GM19238 (cell line): ENCODE measurements at regions not wholly inside any gene's neighbourhood (a gene's known extent, or its start where the extent isn't known, plus 50 kb on each side); places are given as distances from the start of the nearest gene placed in this dataset.
A peak's percentile ranks its signal among the peaks of the same experiment; 100 is the strongest.

Experiments
- DNase-seq: peaks from one replicate; pipeline ENCODE4 v3.0.0; 2011; ENCODE audit warnings: low spot score; ENCODE audit not compliant: insufficient read length

DNA sequence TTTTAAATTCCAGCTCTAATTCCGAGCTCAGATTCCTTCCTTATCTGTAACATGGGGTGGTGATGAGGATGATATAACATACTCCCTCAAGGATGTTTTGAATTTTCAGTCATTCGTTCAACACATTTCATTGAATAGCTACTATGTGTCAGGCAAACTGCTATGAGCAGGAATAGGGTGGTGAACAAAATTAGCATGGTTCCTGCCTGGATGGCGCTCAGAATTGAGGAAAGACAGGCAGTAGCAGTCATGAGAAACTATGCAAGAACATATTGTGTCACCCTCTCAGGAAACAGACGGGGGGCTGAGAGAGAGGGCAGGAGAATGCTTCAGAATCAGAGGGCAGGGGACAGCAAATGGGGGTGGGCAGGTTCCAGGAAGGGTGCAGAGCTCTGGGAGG lies 265.2 kb downstream of the NSG2 start:
- no peak for DNase-seq

DNA sequence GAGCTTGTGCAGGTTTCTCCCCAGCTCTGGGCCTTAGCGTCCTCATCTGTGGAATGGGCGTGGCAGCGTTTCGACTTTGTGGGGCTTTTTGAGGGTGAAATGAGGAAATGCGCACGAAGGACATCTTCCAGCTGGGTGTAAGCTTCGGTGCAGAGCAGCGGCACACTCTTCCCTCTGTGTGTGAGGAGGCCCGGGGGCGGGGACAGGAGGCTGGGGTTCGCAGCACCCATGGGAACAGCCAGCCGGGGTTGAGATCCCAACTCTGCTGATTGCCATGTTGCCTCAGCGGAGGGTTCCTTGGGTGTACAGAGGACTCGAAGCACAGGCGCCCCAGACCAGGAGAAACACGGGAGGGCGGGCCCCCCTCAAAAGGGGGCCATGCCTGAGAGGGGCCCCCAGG lies 265.6 kb downstream of the NSG2 start:
- DNase-seq: no peak

DNA sequence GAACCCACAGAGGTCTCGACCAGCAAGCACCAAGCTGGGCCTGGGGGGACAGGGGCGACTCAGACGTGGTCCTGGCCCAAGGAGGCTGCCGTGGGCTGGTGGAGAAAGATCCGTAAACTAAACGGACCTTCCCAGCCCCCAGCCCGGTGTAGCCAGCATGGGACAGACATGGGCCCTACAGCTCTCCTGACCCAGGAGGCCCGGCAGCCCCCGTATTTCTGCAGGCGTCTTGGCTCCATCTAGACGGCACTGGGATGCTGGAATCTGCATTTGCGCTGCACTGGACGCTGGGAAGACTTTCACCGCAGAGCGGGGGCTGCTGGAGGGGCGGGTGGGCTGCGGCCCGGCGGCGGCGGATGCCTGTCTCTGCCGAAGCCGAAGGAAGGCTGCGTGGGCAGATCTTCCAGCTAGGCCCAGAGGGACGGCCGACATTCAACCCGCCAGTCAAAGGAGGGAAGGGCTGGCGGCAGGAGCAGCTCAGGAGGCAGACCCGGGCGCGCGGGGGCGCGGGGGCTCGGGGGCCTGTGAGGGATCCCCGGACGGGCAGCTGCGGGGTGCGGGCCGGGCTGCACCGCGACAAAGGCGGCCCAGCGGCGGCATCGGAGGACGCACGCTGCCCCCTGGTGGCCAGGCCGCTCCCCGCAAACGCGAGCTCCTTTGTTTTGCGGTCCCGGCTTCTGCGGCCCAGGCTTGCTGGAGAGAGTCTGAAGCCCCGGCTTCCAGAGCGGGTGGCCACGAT lies 266.2 kb downstream of the NSG2 start:
- DNase-seq: peak; percentile 65

DNA sequence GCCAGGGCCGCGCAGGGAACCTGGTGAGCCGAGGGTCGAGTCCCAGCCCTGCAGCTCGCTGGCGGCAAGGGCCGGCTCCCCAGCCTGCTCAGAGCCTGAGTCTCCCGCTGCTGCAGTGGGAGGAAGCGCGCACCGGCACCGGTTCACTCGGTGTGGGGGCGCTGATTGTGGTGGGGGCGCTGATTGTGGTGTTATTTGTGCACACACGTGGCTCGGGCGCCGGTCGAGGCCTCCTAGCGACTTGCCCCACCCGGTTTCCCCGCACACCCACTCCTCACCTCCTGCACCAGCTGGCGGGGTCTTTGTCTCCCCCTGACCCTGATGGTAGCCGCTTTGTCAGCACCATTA lies 266.7 kb downstream of the NSG2 start:
- DNase-seq: no peak

DNA sequence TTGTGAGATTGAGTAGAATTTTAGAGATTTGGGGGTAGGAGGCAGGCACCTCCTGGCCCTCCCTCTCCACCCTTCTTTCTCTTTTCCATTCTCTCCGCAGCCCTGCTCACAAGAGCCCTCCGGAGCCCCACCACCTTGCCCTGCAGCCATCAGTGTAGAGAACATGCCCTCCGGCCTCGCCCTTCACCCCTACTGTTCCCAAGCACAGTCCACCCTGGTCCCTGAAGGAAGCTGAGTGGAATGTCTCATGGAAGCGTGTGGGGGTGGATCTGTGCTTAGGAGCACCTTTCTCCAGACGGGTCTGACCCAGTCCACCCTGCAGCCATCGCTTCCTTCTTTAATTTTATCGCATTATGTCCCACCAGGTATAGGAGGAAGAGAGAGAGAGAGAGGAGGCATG lies 267.1 kb downstream of the NSG2 start:
- no peak for DNase-seq

DNA sequence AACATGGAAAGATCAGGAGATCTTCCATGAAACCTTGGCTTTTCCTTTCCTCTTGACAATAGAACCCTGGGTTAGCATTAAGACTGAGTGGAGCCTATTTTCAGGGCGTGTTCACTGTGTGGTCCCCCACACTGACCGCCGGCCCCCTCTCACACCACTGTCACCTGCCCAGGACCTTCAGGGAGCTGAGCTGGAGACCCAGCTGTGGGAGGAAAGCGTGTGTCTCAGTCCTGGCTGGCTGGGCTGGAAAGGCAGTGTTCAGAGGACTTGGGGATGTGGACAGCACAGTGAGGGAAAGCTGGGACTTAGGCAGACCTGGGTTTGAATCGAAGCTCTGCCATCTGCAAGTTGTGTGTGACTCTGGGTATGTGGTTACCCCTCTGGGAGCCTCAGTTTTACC lies 268.1 kb downstream of the NSG2 start:
- DNase-seq: no peak

DNA sequence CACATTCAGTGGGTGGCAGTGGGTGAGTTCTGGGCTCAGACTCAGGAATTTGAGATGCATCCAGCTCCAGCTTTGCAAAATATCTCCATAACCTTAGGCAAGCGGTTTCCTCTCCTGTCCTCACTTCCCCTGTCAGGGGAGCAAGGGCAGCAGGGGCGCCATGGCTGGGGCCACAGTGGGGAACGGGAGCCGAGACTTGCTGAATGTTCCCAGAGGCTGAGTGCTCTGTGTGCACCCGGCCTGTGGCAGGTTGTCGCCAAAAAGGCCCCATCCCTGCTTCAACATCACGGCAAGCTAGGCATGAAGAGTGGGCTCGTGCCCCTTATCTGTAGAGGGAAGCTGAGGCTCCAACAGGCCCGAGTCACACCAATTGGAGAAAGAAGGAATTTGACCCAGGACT lies 268.8 kb downstream of the NSG2 start:
- no peak for DNase-seq

DNA sequence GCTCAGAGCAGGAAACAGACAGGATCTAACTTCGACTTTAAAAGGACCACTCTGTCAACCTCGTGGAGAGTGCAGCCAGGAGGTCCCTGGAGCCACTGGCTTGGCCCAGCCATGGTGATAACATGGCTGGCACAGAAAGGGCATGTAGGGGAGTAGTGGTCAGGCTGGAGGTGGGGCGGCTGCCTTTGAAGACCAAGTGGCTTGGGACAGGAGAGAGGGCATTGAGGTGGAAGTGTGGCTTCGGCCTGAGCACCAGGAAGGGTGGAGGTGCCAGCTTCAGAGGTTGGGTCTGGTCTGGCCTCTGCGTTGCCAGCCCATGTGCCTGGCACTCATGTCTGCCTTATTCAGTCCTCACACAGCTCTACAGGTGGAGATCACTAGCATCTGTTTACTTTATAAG lies 270.0 kb downstream of the NSG2 start:
- no peak for DNase-seq

DNA sequence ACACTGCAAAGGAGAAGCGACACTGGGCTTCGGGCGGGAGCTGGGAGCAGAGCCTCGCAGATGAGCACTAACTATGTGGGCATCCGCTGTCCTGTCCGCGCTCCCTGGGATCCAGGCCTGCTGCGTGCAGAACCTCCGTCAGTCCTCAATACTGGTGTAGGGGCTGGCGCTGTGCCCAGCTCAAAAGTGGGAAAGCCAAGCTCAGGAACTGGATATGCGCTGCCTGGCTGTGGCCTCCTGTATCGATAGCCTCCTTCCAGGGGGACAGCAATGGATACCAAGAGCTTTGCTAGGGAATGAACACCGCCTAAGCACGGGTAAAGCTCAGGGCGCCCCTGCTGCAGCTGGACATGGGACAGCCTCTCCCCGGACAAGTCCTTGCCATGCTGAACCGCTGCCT lies 270.4 kb downstream of the NSG2 start:
- no peak for DNase-seq

DNA sequence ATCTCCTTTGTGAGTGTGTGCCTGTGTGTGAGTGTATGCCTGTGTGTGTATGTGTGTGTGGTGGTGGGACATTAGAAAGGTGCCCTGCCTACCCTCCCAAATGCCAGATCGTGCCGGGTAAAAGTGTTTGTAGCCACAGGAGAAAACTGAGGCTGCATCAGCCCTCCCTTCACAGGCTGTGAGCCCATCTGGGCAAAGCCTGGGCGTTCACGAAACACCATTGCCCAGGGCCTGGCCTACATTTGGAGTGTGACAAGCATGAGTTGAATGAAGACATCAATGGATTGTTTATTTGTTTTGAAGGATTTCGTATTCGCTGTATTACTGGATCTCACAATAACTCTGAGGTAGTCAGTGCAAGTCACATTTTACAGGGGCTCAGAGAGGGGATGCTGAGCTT lies 270.8 kb downstream of the NSG2 start:
- no peak for DNase-seq

DNA sequence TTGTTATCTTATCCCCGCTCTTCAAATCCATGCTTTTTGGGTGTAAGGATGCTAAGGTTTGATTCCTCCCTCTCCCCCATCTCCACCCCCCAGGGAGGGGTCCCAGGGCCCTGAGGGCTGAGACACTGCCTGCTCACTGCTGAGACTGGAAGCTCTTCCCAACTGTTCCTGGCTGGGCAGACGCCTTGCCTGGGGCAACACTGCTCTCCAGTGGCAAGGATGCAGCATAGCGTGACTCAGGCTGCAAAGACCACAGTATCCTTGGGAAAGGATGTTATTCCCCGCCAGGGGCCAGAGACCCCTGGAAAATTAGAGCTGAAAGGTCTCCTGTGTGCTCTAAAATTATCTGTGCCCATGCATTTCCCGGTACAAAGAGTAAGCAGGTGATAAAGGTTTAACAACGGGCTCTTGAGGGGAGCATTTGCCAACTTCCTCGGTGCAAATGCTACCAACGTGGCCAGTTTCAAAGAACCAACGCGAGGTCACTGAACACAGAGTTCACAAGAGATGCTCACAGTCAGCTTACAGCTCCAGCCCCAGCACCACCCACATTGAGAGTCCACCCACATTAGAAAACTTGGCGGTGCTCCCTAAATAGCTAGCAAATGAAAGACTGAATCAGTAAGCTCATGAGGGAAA lies 271.9 kb downstream of the NSG2 start:
- DNase-seq: no peak

DNA sequence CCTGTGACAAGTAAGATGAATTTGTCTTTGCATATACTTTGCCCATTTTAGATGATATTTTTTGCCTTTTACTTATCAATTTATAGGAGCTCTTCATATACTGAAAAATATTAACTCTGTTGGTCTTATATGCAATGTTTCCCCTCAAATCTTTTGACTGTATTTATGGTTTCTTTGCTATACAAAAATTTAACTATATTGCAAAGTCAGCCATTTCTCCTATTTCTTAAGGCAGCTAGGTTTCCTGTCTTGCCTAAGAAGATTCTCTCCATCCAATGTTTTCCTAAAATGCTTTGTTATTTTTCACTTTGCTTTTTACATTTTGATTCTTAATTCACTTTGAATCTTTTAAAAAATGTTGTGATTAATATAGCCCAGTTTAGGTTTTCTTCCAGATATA lies 273.1 kb downstream of the NSG2 start:
- DNase-seq: no peak

DNA sequence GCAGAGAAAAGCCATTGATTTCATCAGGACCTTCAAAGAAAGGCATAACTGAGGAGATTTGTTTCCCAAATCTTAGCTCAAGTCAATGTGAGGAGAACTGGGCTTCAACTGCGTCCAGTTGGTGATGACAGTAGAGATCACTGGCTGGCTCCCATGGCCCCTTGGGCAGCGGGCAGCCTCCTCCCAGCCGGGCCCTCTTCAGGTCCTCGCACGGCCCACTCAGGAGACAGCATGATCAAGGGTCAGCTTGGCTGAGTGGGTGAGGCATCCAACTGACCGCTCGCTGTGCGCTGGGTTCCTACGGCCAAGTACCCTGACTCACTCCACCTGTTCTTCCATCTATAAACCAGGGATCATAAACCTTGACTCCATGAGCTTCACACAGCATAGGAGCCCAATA lies 274.0 kb downstream of the NSG2 start:
- no peak for DNase-seq

DNA sequence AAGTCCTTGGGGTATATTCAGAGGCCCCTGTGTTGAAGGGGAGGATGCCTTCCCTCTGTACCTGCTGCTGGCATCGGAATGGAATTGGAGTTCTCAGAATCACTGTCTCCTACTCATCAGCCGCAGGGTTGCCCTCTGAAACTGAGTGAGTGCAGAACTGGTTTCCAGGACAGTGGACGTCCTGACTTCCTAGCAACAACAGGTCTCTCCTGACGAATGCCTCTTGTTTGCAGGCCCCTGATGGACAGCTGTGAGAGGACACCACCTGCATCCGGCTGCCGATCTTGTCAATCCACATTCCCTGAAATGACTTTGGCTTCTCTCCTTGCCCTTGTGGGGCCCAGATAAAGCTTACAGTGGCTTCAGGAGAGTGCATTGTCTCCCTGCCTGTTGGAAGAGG lies 274.5 kb downstream of the NSG2 start:
- DNase-seq: no peak

DNA sequence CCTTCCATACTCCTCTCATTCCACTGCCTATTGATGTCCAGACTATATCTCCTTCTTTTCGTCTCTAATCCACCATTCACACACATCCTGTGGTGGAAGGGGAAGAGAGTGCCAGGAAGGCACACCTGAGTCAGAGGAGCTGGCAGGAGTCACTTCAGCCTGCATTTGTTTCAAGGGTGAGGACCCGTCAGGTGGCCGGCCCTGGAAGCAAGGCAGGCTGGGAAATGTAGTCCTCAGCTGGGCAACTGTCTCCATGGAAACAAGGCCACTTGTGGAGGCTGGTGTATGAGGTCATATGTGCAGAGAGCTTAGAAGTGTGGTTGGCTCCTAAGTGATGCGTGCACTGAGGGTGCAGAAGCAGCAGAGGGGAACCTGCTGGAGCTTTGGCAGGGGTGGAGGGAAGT lies 278.4 kb downstream of the NSG2 start:
- peak; percentile 32 for DNase-seq

DNA sequence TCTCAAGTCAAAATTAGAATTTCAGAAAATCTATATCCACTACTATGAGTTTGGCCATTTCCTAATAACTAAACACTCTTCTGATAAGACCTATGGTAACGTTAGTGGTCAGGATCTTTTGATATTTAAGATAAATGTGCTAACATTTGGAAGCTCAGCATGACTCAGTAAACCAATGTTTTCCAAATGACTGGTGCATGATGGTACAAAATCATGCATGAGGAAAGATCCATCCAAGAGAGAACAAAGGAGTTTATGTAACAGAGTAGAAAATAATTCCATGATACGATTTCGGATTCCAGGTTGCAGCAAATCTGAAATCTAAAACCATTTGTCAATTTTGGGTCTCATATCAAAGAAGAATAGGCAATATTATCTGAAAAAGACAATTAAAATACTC lies 279.2 kb downstream of the NSG2 start:
- DNase-seq: no peak

DNA sequence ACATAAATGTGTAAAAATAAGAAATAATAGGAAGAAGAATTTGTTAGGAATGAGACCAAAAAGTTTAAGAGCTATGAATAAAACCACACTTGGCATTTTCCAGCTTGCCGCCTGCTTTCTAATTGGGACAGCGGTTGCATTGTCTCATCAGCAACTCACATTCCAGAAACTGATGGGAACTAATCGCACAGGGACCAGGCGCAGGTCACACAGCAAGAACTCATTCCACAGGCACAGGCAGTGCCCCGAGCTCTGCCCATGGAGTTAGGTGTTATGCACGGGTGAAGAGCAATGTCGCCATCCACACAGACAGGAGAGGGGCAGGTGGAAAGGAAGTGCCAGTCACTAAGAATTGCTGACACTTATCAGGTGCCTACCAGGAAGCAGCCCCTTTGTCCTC lies 279.9 kb downstream of the NSG2 start:
- no peak for DNase-seq

DNA sequence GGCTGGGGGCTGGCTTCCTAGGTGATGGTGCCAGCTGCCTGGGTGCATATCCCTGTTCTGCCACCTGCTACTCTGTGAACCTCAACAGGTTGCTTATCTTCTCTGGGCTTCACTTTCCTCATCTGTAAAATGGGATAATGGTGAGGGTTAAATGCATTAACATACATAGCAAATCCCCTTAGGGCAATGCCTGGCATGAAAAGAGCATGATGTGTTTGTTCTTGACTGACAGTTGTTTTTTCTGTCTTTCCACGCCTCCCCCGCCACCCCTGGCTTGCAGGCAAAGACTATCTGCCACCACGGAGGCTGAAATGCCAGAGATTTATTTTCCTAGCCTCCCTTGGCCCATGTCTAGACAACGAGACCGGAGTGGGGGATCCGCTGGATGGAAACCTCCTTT lies 280.5 kb downstream of the NSG2 start:
- DNase-seq: no peak

DNA sequence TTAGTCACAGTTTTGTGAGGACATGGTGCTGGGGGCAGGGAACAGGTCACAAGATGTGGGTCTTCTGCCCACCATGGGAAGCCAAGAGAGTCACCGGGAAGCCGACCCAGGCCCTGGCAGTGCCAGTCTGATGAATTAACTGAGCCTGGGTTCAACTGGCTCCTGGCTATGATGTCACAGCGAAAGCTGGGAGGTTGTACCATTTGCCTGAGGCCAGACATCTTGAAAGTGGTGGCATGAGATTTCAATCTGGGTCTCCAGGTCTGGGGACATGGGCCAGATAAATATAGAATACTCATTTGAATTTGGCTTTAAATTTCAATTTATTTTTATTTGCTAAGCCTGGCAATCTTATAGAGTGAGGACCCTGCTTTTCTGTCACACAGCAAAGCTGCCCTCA lies 280.9 kb downstream of the NSG2 start:
- no peak for DNase-seq

DNA sequence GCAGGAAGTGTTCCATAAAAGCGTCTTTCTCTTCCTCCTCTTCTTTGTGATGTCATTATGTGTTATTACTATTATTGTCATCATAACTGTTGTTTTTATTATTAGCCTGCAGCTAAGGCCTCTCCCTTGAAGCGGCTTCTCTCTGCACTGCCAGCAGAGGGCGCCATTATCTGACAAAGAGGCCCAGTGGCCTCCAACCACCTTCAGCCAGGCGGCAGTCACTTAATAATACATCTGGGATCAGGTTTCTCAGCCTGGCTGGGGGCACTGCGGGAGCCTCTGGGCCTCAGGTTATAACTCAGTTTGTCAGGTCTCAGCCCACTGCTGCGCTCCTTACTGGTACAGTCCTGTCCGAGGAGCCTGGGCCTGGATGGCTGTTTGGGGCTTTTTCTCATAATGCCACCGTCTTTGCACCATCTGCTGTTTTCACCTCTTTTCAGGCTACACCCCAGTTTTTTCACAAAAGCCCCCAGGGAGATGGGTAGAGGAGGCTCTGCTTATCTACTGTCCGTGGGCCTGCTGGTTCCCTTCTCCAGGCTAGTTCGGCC lies 281.9 kb downstream of the NSG2 start:
- peak; percentile 47 for DNase-seq

DNA sequence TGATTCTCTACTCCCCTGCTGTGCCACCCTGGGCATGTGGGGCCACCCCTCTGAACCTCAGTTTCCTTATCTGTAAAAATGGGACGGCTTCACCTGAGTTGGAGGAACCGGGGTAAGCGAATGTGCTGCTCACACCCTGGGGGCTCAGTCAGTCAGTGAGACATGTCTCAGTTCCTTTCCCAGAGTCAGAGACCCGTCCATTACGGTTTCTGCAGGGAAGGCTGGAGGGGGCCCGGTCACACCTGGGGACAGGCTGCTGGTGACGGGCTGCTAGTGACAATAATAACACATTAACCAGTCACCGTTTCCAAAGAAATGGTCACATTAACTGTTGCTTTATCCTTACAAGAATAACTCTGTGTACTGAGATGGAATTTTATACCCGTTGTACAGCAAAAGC lies 282.4 kb downstream of the NSG2 start:
- no peak for DNase-seq

DNA sequence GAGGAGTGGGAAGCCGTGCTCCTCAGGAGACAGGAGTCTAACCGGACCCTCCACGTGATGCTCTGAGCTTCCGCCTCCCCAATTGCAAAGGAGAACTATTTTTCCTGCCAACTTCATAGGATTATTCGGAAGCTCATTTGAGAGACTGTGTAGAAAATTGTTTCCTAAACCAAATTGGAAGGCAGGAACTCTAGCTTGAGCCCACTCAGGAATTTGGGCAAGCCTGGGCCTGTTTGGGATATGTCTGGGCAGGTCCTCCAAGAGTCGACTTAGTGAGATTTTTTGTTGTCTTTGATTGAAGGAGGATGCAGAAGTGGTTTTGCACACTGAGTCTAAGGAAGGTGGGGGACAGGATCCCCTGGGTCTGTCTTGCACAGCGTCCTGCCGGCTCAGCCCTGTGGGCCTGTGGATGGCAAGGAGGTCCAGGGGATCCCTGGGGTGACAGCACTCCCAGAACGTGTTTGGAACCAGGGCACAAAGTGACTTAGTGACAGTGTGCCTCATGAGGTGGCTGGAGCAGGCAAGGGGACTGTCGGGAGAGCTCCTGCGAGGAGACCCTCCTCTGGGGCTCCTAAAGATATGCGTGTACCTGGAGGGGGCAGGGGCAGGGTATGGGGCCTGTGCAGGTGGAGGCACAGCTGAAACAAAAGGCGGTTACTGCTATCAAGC lies 283.3 kb downstream of the NSG2 start:
- DNase-seq: no peak

DNA sequence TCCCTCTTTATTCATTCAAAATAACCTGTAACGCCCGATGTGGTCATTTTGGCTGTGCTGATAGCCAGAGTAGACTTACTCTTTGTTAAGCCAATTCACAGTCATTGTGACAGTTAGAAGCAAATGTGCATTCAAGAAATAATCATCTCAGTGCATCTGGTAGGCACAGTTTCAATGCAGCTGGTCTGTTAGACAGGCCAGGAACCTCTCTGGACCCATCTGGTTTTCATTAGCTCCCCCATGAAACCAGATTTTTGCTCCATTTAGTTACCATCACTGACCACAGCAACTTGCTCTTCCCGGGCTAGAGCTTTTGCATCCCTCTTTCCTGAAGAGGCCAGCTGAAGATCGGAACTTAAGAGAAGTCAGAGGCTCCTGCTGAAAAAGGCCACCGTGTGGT lies 284.2 kb downstream of the NSG2 start:
- DNase-seq: no peak
